Nucleus accumbens (tissue), 56 donors: ENCODE measurements at regions not wholly inside any gene's neighbourhood (a gene's known extent, or its start where the extent isn't known, plus 50 kb on each side); places are given as distances from the start of the nearest gene placed in this dataset.
A peak's percentile ranks its signal among the peaks of the same experiment; 100 is the strongest.

Experiments
- DNase-seq, 56 donors: peaks; one replicate each; lab custom pipeline; 2025; lab: John Stamatoyannopoulos, UW

DNA sequence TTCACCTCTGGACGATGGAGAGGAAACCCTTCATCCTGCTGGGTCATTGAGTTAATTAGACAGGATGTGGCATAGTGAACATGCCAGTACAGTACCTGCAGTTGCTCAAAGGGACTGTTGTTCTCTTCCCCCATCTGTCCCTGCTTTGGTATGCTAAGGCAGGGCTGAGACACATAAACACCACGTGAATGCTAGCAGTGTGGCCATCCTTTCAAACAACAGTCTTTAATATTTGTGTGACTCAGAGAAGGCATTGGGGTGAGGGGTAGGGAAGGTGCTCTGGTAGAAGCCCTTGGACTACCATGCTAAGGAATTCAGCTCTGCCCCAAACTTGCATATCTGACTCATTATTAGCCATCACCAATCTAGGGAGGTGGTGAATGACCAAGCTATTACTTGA, 180.2 kb upstream of the ZNF618 start:
- no peak for DNase-seq

DNA sequence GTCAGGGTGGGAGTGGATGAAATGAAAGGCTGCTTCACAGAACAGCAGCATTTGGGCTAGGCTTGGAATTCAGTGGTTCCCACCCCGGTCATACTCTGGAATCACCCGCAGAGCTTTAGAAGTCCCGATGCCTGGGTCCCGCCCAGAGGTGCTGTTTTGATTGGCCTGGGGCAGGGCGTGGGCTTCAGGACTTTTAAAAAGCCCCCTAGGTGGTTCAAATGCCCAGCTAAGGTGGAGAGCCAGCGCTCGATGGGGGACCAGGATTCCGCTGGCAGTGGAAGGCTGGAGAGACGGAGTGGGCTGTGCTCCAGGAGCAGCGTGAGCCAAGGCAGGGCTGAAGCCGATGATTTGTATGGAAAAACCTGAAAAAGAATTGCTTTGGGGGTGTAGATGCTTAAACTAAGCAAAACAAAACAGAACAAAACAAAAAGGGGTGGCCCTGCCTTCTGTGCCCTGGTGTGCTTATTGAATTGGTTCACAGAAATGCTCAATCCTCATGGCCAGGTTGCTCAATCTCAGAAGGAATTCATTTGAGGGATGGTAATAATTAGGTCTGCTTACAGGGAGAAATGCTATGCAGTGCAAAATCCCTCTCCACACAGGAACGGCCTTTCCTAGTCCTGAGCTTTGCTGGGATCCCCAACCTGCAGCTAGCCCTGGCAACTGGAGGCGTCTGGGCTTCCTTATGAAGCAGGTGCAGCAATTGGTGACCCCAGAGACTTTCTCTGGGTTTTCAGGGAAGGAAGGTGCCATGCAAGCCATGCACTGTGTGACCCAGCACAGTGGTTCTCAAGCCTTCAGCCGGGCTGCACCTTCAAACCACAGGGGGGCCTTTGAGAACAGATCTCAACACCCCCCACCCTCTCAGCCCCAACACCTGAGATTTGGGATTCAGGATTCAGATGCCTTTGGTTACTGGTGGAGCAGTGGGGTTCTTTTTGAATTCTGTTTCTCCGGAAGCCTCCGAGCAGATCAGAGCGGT, 174.0 kb upstream of the ZNF618 start:
- peak in 1 of 56 donors; percentile 3 for DNase-seq

DNA sequence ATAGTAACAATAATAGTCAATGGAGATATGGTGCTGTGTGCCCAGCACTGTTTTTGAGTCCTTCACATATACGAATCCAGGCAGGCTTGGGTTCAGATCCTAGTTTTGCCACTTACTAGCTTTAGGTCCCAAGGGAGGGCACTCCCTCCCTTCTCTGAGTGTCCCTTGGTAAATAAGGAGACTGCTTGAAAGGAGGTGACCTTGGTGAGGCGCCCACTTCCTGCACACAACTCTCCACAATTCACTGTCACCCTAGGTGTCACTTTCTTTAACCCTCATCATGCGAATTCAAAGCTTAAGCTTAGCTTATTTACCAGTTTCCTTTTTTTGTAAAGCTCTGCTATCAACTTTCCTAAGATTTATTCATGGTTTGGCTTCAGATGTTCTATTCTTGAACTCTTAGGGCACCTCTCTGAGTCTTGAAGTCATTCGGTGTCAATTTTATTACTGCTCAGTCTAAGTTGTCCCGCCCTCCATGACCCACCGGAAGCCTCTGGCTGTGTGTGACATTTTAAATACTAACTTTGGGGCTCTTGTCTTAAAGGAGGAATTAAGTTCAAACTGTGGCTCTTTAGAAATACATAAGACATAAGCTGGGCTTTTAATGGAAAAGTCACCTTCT, 170.7 kb upstream of the ZNF618 start:
- no peak for DNase-seq

DNA sequence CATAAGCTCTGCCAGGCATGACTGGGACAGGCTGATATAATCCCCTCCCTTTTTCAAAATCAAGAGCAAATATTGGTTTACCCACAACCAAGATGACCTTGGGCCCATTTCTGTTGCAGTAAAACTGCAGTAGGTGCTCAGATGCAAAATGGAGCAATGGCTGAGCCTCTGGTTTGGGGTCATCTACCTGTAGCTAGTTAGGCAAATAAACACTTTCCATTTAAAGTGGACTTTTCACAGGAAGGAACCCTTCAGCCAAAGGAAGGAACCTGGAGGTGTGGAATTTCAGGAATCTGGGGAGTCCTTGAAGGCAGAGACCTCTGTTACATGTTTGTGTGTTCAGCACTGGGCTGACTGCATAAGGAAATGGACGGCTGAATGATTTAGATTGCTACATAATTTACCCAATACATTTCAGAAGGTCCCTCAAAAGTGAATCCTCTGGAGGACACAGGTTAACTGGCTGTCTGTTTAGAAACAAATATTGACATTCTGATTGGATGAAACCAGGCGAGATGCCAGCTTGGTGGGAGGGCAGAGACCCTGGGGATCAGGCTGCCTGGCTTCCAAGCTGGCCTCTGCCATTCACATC, 170.1 kb upstream of the ZNF618 start:
- DNase-seq, result no peak

DNA sequence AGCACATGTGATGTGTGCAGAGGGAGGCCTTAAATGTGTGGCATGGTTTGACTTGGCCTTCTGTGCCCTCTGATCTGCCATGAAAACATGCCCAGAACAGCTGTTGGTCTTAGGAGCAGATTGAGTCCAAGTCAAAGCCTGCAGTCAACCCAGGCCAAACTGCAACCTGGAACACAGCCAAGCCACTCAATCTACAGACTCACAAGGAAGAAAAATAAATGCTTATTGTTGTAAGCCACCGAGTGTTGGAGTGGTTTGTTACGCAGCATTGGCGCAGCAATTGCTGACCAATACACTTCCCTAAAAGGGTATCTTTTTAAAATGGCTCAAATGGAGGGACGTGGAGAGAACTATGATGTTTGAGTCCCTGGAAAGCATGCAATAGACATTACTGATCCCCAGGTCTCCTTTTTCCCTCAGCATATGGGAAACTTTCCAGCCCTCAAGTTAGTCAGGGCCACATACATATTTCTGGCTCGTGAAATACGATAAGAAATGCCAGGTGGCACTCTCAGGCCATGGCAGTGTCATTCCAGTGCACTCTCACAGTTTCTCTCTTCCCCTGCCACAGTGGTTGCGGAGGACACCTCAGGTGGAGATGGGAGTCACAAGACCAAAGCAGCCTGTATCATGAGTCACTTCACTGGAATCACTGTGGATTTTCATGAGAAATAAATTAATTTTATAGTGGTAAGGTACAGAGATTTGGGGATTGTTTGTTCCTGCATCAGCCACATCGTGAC, 168.0 kb upstream of the ZNF618 start:
- DNase-seq, result no peak

DNA sequence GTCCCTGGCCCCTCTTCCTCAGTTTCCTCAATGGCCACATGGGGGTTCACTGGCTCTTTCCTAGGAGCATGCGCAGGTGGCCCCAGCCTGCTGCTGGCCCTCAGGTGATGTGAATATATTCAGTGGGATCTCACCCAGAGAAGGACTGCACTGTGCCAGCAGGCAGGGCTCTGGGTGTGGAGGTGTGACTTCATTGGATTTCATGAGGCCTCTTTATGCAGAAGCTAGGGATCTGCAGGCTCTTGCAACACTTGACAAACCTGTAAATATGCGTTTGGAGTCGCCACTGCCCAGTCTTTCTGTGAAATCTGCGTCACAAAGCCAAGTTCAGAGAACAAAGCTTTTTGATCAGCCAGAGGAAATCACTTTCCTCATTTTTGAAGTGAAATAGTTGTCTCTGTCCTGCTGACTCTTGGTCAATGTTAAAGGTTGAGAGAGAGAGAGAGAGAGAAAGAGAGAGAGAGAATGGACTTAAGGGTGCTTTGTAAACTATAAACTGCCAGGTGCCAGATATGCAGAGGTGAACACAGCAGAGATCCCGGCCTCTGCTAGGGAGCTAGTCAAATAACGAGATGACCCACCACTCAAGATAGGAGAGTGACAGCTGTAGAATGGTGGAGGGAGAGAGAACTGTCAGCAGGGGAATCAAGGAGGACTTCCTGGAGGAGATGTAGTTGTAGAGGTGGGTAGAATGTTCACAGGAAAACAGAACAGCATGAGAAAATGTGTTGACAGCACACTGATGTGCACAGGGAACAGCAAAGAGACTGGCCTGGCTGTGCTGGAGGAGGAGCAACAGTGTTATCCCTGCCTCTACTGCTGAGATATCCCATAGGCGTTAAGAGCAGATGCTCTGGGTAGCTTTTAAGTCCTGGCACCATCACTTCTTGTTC, 167.0 kb upstream of the ZNF618 start:
- DNase-seq, result no peak

DNA sequence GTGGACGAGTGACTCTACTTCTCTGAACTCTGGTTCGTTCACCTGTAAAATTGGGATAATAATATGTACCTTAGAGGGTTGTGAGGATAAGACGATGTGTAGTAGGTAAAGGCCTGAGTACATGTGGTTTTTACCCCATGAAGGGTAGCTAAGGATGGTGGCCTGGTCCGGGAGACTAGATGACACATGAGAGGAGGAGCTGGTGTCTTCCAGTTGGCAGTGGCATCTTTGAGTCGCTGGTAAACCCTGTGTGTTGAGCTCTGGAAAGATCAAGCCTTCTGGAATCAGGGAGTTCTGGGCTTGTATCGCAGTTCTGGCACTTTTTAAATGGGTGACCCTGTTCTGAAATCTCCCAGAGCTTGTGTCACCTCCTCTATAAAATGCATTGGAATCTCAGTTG, 166.4 kb upstream of the ZNF618 start:
- no peak for DNase-seq

DNA sequence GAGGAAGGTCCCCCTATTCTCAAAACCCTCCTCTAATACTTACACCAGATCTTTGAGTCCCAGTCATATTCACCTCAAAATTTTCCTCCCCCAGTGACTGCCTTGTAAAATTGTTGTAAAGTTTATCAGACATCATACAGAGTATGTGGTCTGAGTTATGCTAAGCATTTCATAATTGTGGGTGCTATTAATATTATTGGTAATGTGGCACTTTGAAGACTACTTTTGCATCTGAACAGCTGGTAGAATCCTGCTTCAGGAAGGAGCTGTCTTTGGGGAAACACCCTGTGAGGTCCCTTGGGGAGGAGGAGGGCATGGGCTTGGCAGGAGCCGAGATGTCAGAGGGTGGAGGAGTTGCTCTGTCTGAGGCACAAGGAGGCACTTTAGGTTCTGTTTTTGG, 164.9 kb upstream of the ZNF618 start:
- DNase-seq, result no peak

DNA sequence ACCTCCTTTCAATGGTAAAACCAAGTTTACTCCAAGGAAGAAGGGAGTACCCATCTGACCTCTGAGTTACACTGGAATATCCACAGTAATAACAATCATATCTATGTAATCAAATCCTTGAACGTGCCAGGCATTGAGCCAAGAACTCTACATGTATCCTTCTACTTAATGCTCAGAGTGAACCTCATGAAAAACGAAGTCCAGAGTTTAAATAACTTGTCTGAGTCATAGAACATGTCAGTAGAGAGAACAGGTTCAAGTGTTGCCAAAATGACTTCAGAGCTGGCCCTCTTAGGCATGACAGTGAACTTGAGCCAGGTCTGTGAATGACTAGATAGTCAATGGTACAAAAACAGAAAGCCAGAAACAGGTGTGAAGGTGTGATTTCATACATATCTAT, 164.1 kb upstream of the ZNF618 start:
- DNase-seq, result no peak

DNA sequence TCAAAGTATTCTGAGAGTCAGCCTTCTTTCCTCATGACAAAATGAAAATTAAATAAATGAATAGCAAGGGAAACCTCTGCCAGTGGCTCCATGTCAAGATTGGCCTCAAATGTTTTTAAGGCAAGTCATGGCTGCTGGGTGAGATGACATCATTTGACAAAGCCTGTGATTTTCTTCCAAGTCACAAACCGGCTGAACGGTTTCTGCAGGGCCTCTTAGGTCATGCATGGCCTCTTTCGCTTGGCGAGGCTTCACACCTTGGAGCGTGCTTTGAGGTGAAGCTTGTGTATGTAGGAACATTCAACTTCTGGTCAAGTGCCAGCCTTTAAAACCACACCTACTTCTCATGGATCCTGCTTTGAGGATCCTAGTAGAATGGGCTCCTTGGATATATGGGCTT, 161.0 kb upstream of the ZNF618 start:
- DNase-seq, result no peak

DNA sequence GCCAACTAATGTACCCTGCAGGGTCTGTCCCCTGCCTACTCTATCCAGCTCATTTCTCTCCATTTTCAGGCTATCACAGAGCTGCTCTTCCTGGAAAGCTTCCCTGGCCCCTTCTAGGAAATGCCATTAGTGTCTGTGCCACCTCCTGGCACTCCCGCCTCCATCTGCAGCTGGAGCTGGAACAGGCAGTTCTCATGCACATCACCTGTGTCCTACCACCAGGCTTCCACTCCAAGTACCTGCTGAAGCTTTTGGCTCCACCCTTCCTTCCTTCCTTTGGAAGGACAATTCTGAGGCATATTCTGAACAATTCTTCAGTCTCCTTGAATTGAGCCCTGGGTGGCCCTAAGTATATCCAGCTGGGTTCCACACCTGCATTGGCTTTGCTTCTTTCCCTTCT, 156.2 kb upstream of the ZNF618 start:
- no peak for DNase-seq

DNA sequence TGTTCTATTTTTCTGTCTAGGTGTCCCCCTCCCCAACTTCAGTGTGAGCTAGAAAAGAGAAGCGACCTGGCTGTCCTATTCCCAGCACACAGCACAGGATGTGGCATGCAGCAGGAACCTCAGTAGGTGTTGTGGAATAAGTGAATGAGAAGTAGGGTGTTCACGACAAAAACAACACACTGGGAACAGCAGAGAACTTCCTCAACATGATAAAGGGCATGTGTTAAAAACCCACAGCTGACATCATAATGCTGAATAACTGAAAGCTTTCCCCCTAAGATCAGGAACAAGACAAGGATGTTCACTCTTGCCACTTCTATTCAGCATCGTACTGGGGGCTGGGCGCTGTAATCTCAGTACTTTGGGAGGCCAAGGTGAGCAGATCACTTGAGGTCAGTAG, 155.6 kb upstream of the ZNF618 start:
- DNase-seq, result no peak

DNA sequence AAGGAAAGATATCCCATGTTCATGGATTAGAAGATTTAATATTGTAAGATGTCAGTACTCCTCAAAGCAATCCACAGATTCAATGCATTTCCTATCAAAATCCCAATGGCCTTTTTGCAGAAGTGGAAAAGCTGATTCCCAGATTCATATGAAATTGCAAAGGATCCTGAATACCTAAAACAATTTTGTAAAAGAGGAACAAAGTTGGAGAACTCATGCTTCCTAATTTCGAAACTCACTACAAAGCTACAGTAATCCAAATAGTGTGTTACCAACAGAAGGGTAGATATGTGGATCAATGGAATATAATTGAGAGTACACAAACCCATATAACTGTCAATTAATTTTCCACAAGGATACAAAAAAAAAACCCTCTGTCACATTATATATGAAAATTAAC, 154.3 kb upstream of the ZNF618 start:
- no peak for DNase-seq

DNA sequence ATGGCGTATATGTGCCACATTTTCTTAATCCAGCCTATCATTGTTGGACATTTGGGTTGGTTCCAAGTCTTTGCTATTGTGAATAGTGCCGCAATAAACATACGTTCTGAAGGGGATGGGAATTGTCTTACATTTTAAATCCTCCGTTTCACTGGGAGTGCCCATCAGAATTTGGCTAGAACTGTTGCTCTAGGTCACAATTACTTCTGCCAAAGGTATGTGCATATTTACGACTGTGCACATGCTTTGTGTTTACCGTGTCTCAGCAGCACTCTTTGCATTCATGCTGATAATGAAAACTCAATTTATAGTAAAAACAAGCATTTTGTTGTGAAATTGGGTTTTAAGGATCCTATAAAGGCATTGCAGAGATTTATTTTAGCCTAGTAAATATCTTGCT, 151.9 kb upstream of the ZNF618 start:
- no peak for DNase-seq

DNA sequence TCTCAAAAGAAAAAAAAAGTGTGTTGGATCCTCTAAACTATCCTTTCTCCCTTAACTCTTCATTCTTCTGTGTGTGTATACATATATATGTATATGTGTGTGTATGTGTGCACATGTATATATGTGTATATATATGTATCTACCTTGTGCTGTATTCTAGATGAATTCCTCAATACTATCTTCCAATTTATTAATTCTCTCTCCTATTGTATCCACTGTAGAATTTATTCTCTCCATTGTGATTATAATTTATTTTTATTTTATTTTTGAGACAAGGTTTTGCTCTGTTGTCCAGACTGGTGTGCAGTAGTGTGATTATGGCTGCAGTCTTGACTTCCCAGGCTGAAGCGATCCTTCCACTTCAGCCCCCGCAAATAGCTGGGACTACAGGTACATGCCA, 147.1 kb upstream of the ZNF618 start:
- DNase-seq, result no peak

DNA sequence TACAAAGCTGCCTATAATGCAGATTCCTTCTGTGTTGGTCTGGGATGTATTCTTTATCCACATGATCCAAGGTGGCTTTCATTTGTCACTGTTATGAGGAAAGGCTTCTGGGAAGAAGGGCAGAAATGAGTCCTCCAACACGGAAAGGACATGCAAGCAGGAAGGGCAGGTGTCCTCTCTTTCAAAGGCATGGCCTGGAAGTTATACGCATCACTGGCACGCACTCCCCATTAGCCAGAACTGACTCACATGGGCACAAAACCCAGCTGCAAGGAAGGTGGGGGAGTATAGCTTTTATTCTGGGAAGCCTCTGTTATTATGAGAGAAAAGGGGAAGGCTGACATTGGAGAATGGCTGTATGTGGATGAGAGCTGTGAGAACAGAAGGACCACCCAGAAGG, 141.3 kb upstream of the ZNF618 start:
- DNase-seq, result no peak

DNA sequence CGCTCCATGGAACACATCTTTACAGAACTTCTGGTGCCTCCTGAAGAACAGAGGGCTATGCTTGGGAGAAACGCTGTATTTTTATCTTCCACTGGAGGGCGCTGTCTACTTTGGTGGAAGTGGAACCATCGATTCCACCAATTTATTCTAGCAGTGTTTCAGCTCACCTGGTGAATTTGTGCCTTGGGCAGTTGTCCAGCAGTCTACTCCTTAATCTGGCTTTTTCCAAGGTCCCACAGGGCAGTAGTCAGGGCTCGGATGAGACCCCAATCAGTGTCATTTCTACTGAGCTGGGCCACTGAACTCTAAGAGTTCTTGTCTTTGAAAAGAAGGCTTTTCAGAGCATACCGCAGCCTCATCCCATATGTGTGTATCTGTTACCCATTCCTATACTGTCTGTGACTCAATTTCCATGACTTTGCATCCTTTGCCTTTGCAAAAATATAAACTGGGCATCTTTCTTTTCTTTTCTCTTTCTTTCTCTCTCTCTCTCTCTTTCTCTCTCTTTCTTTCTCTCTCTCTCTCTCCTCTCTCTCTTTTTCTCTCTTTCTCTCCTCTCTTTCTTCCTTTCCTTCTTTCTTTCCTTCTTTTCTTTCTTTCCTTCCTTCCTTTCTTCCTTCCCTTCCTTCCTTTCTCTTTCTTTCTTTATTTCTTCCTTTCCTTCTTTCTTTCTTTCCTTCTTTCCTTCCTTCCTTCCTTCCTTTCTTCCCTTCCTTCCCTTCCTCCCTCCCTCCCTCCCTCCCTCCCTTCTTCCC, 138.4 kb upstream of the ZNF618 start:
- DNase-seq, result peak in 16 of 56 donors; percentile 0 to 18 (median 3)

DNA sequence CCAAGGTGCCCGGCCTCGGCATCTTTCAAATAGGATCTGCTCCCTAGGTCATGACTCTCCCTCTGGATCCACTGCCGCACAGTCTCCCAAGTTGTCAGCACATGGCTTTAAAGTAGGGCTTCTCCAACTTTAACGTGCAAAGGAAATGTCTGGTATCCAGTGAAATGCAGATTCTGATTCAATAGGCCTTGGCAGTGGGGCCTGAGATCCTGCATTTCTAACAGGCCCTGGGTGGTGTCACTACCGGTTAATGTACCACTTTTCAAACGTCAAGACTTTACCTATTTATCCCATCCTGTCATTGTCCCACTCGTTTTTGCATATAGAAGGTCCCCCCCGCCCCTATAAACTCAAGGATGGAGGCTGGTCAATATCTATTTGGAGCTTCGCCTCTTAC, 137.6 kb upstream of the ZNF618 start:
- no peak for DNase-seq

DNA sequence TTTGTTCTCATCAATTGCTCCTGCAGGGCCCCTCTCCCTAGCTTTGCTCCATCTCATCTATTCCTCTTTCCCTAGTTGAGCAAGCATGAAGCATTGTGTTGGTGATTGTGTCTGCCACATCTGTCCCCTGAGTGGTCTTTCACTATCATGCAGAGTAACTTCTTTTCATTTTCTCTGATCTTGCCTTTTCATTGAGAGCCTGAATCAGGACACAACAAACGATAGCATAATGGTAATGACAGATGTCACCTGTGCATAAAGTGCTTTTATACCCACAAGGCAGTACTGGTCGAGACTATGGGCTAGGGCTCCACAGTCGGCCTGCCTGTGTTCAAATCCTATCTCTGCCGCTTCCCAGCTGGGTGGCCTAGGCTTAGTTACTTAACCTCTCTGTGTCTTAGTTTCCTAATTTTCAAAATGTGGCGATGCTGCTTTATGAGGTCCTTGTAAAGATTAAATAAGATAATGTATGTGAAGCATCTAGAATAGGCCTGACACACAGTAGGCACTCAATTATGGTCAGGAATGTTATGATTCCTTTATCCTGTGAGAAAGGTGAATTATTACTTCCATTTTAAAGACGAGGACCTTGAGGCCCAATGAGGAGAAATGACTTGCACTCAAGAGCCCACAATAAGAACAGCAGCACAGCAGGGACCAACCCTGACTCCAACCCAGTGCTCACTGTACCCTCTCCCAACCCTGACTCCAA, 137.1 kb upstream of the ZNF618 start:
- no peak for DNase-seq
